ENCODE measurements at regions not wholly inside any gene's neighbourhood (a gene's known extent, or its start where the extent isn't known, plus 50 kb on each side); places are given as distances from the start of the nearest gene placed in this dataset.
"Not testable (repeated sequence)": the region's sequence is repeated elsewhere in the genome, so short reads cannot be mapped to it uniquely, and the experiment has no call there.

DNA sequence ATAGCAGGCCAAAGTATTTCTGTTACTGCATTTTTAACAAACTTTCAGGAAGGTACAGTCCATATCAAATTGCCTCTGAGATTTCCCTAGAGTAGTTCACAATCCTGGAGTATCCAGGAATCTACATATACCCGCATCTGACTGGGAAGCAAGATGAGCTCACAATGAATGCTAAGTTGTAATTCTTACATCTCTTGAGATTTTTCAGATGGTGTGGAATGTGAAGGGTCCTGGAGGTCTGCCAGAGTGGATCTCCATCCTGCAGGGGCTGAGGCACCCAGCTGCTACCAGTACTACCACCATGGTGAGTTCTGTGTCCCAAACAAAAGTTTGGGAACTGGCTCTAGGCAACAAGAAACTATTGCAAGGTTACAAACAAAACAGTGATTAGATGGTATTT lies 156.7 kb upstream of the CCDC54 start:
- TF ChIP-seq TAF1 (IDR thresholded peaks at IDR 0.05; ENCODE audit: low read depth, low read length), result no peak
- no peak for TF ChIP-seq POLR2A (IDR thresholded peaks at IDR 0.05; ENCODE audit: low read depth, low read length)
- TF ChIP-seq POU2F2 (IDR thresholded peaks at IDR 0.05; ENCODE audit: low read depth, low read length), result no peak
- TF ChIP-seq PAX5 (IDR thresholded peaks at IDR 0.05; ENCODE audit: insufficient read depth, low read length, severe bottlenecking), result no peak
- TF ChIP-seq POLR2AphosphoS5 (IDR thresholded peaks at IDR 0.05; ENCODE audit: low read depth, low read length), result no peak
- TF ChIP-seq SPI1 (IDR thresholded peaks at IDR 0.05; ENCODE audit: low read depth, low read length), result no peak
- DNase-seq (ENCODE audit: insufficient read length, low spot score), result no peak
- no peak for FAIRE-seq

DNA sequence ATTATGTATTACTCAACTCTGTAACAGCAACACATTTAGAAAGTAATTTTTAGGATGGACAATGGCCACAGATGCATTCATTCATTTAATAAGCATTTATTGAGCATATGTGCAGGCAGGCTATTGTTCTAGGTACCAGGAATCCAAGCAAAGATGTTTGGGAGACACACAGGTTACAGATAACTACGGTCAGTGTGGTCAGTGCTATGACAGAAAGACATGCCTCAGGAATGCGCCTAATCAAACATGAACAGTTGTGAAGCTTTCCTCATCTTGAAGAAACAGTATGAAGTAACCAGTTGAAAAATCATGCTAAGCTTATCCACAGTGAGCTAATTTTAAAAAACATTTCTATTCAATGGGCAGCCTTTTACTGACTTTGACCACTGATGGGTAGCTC lies 155.4 kb upstream of the CCDC54 start:
- FAIRE-seq (no peak), DNase-seq (ENCODE audit: insufficient read length, low spot score) (no peak)
- TF ChIP-seq SPI1 (IDR thresholded peaks at IDR 0.05; ENCODE audit: low read depth, low read length) (no peak), POLR2A (IDR thresholded peaks at IDR 0.05; ENCODE audit: low read depth, low read length) (no peak), POLR2AphosphoS5 (IDR thresholded peaks at IDR 0.05; ENCODE audit: low read depth, low read length) (no peak), PAX5 (IDR thresholded peaks at IDR 0.05; ENCODE audit: insufficient read depth, low read length, severe bottlenecking) (no peak), TAF1 (IDR thresholded peaks at IDR 0.05; ENCODE audit: low read depth, low read length) (no peak), POU2F2 (IDR thresholded peaks at IDR 0.05; ENCODE audit: low read depth, low read length) (no peak)

DNA sequence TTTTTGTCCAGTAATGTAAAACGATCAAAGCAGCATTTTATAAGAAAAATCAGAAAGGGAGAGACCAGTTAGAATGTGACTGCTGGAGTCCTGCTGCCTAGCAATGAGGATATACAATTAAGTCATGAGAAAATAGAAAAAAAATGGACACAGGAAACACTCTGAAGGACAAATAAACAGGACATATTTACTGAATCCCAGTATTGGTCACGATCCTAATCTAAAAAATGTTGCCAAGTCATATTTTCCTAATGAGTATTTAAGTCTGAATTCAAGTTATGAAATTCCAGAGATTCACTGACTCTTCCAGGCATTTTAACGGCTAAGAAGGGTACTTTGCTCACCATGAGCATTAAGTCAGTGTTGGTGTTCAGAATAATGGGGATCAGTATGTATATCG lies 154.3 kb upstream of the CCDC54 start:
- DNase-seq (ENCODE audit: insufficient read length, low spot score) (no peak), FAIRE-seq (no peak)
- TF ChIP-seq TAF1 (IDR thresholded peaks at IDR 0.05; ENCODE audit: low read depth, low read length) (no peak), POLR2AphosphoS5 (IDR thresholded peaks at IDR 0.05; ENCODE audit: low read depth, low read length) (no peak), PAX5 (IDR thresholded peaks at IDR 0.05; ENCODE audit: insufficient read depth, low read length, severe bottlenecking) (no peak), POLR2A (IDR thresholded peaks at IDR 0.05; ENCODE audit: low read depth, low read length) (no peak), SPI1 (IDR thresholded peaks at IDR 0.05; ENCODE audit: low read depth, low read length) (no peak), POU2F2 (IDR thresholded peaks at IDR 0.05; ENCODE audit: low read depth, low read length) (no peak)

DNA sequence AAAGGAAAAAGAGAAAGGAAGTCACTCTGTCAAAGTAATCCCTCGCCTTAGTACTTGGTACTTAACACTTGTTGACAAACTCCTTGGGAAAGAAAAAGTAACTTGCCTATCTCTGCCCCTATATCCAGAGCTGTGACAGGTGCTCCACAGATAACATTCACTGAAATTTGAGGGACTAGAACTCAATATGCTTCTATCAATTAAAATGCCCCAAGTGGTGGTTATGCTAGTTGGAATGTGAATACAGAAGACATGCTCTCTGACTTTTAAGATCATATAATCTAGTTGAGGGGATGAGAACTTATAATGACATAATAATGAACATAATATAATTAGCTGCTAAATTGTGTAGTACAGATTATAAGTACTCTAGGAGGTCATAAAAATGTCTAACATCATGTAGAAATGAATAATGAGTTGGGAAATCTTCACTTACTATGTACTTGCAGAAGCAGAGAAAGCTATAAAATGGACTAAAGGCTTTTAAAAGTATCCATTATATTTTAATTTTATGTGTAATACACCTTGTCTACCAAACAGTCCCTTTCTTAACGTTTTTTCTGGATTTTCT lies 153.1 kb upstream of the CCDC54 start:
- DNase-seq (ENCODE audit: insufficient read length, low spot score), result no peak
- FAIRE-seq, result no peak
- TF ChIP-seq SPI1 (IDR thresholded peaks at IDR 0.05; ENCODE audit: low read depth, low read length), result no peak
- no peak for TF ChIP-seq PAX5 (IDR thresholded peaks at IDR 0.05; ENCODE audit: insufficient read depth, low read length, severe bottlenecking)
- no peak for TF ChIP-seq POLR2AphosphoS5 (IDR thresholded peaks at IDR 0.05; ENCODE audit: low read depth, low read length)
- TF ChIP-seq POU2F2 (IDR thresholded peaks at IDR 0.05; ENCODE audit: low read depth, low read length), result no peak
- TF ChIP-seq TAF1 (IDR thresholded peaks at IDR 0.05; ENCODE audit: low read depth, low read length), result no peak
- no peak for TF ChIP-seq POLR2A (IDR thresholded peaks at IDR 0.05; ENCODE audit: low read depth, low read length)

DNA sequence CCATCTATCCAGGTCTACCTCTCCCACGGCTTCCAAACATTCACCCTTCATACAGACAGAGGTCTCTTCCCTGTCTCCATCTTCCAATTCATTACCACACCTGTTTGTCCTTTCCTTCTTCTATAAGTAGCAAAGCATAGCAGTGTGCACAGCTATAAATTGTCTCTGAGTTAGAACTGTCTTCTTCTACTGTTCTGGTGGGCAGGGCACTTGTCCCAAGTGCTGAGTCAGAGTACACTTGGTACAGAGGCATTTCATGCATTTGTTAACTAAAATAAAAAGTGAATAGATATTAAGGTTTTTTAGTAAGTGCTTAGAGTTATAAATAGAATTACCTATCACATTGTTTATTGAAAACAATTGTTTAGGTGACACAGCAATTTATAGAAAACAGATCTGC lies 150.1 kb upstream of the CCDC54 start:
- DNase-seq (ENCODE audit: insufficient read length, low spot score) (no peak), FAIRE-seq (no peak)
- TF ChIP-seq TAF1 (IDR thresholded peaks at IDR 0.05; ENCODE audit: low read depth, low read length), result no peak
- no peak for TF ChIP-seq SPI1 (IDR thresholded peaks at IDR 0.05; ENCODE audit: low read depth, low read length)
- no peak for TF ChIP-seq POLR2AphosphoS5 (IDR thresholded peaks at IDR 0.05; ENCODE audit: low read depth, low read length)
- no peak for TF ChIP-seq POU2F2 (IDR thresholded peaks at IDR 0.05; ENCODE audit: low read depth, low read length)
- TF ChIP-seq PAX5 (IDR thresholded peaks at IDR 0.05; ENCODE audit: insufficient read depth, low read length, severe bottlenecking), result no peak
- no peak for TF ChIP-seq POLR2A (IDR thresholded peaks at IDR 0.05; ENCODE audit: low read depth, low read length)

- not testable (repeated sequence) for FAIRE-seq; DNase-seq (ENCODE audit: insufficient read length, low spot score)
These were observed 143.4 kb upstream of the CCDC54 start for GRCh38 chr3:107233877-107234276.

DNA sequence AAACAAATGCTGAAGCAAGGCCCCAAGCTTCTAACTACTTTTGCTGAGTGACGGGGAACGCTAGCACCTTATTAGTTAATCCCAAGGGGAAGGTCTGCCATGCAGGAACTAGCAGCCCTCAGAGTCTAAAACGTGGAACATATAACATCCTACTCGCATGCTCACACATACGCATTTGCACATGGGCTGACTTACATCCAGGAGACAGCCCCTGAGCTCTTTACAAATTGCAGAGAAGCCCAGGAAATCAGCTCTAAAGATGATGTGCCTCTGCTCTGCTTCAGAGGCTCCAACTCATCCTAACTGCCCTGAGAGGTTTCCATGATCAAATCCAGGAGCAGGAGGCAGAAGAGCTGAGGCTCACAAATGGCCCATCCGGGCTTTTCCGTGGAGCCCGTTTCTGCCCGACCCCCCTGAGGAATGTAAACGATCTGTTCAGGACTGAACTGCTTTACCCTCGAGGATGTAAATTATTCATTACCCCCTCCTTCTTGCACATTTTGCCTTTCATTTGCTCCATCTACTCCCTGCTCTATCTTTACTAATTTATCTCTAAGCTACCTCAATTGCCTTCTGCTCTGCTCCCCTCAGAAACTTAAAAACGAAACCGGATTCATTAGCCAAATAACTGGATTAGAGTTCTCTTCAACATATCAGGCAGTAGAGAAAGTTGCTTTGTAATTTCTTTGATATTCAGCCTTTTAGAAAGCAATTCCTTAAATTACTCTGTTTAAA lies 141.9 kb upstream of the CCDC54 start:
- FAIRE-seq, result no peak
- TF ChIP-seq POLR2AphosphoS5 (IDR thresholded peaks at IDR 0.05; ENCODE audit: low read depth, low read length) (no peak), PAX5 (IDR thresholded peaks at IDR 0.05; ENCODE audit: insufficient read depth, low read length, severe bottlenecking) (no peak), POU2F2 (IDR thresholded peaks at IDR 0.05; ENCODE audit: low read depth, low read length) (no peak), SPI1 (IDR thresholded peaks at IDR 0.05; ENCODE audit: low read depth, low read length) (no peak), POLR2A (IDR thresholded peaks at IDR 0.05; ENCODE audit: low read depth, low read length) (no peak)
- DNase-seq (ENCODE audit: insufficient read length, low spot score), result no peak

DNA sequence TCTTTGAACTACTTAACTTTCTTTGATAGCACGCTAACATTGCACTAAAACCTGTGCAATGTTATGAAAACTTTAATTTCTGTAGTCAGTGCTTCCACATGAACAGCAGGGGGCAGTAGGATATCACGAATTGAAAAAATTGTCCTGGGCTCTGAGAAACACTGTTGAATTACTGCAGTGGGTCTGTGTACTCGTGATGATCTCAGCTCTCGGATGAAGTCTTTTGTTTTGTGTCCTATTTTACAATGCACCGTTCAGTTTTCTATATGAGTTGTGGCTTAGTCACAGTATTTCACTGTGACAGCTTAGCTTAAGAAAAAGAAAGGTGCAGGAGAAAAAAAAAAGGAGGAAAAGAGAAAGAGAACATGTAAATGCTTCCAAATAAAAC lies 141.3 kb upstream of the CCDC54 start:
- peak; percentile 79 for FAIRE-seq
- TF ChIP-seq PAX5 (IDR thresholded peaks at IDR 0.05; ENCODE audit: insufficient read depth, low read length, severe bottlenecking) (no peak), TAF1 (IDR thresholded peaks at IDR 0.05; ENCODE audit: low read depth, low read length) (no peak), SPI1 (IDR thresholded peaks at IDR 0.05; ENCODE audit: low read depth, low read length) (no peak), POLR2AphosphoS5 (IDR thresholded peaks at IDR 0.05; ENCODE audit: low read depth, low read length) (no peak), POLR2A (IDR thresholded peaks at IDR 0.05; ENCODE audit: low read depth, low read length) (no peak), POU2F2 (IDR thresholded peaks at IDR 0.05; ENCODE audit: low read depth, low read length) (no peak)

DNA sequence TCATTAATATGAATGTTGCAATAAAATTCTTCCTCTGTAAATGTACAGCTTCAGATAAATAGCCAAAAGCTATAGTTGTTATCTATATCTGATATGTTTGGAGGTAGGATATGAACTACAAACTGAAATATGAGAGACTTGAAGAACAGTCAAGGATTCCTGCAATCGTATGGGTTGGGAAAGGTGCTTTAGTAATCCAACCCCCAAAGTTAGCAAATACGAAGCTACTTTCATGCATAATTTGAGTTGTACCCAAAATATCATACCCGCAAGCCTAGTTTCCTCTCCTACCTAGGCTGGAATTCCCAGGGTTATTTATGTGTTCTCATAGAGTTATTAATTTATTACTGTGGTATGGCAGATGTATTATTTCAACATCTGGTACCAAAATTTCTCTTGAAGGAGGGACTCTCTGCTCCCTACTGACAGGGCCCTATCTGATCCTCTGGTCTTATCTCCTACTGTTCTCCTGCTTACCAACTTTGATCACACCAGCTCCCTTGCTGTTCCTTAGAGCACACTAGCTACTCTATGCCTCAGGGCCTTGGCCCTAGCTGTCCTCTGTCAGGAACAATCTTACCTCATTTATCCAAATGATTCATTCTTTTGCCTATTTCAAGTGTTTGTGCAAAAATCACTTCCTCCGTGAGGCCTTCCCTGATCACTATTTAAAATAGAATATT lies 140.4 kb upstream of the CCDC54 start:
- TF ChIP-seq SPI1 (IDR thresholded peaks at IDR 0.05; ENCODE audit: low read depth, low read length) (no peak), TAF1 (IDR thresholded peaks at IDR 0.05; ENCODE audit: low read depth, low read length) (no peak), POLR2AphosphoS5 (IDR thresholded peaks at IDR 0.05; ENCODE audit: low read depth, low read length) (no peak), POLR2A (IDR thresholded peaks at IDR 0.05; ENCODE audit: low read depth, low read length) (no peak), PAX5 (IDR thresholded peaks at IDR 0.05; ENCODE audit: insufficient read depth, low read length, severe bottlenecking) (no peak), POU2F2 (IDR thresholded peaks at IDR 0.05; ENCODE audit: low read depth, low read length) (no peak)
- FAIRE-seq, result no peak
- DNase-seq (ENCODE audit: insufficient read length, low spot score), result no peak

More for the DNA sequence above, 141.3 kb upstream of the CCDC54 start:
- peak; percentile 25 for DNase-seq (ENCODE audit: insufficient read length, low spot score)

All from GM12891 (cell line).